IPS DF 6.9 (cell line): ENCODE measurements at regions not wholly inside any gene's neighbourhood (a gene's known extent, or its start where the extent isn't known, plus 50 kb on each side); places are given as distances from the start of the nearest gene placed in this dataset.

Experiments
- DNase-seq: peaks from one replicate; pipeline ENCODE4 v3.0.0-alpha.2; 2013; ENCODE audit warnings: low read depth, low spot score
- H3K27ac ChIP-seq: one replicate; pipeline ENCODE4 v1.5.1; 2013; ENCODE audit warnings: low read length, control low read depth
- H3K27me3 ChIP-seq: 2 replicates; pipeline ENCODE4 v1.6.1; 2013; ENCODE audit warnings: mild to moderate bottlenecking, low read length; ENCODE audit not compliant: control insufficient read depth, insufficient read depth
- H3K36me3 ChIP-seq: 2 replicates; pipeline ENCODE4 v1.6.1; 2013; ENCODE audit warnings: low read length; ENCODE audit not compliant: control insufficient read depth, insufficient read depth
- H3K4me1 ChIP-seq: 2 replicates; pipeline ENCODE4 v1.6.1; 2013; ENCODE audit warnings: low read length; ENCODE audit not compliant: control insufficient read depth, insufficient read depth
- H3K4me3 ChIP-seq: 2 replicates; pipeline ENCODE4 v1.5.1; 2013; ENCODE audit warnings: mild to moderate bottlenecking, low read length
- H3K9me3 ChIP-seq: 2 replicates; pipeline ENCODE4 v1.6.1; 2013; ENCODE audit warnings: low read length, inconsistent platforms; ENCODE audit not compliant: control insufficient read depth, insufficient read depth
- WGBS: extraction: QIAGEN DNeasy Blood & Tissue Kit; methylation state at CpG from one replicate; pipeline ENCODE4 v1.1.7; 2013; ENCODE audit warnings: mixed read lengths, missing lambda C conversion rate; ENCODE audit not compliant: insufficient read length, insufficient coverage; 5-methylcytosine and 5-hydroxymethylcytosine counted together

DNA sequence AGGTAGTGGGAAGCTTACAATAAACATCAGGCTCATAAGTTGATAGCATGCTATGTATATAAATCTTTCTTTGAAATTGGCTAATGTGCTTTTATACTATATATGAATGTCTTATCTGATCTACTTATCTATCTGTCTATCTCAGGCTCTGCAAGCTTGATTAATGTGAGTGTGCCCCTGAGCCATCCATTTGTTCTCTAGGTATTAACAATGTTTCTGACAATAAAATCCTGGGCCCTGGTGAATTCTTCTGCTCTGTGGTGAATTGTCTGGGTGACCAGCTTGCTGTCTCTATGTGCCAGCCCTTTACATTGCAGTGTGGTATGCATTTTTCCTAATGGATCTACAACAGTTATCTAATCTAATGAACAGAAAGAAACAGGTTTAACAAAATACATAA, 295.9 kb downstream of the HRH4 start:
- Histone ChIP-seq H3K36me3 (no peaks in the 10 kb centered on the region), H3K9me3 (no peaks in the 10 kb centered on the region), H3K27ac (no peak overlapping the region), H3K4me1 (no peaks in the 10 kb centered on the region), H3K4me3 (no peak overlapping the region), H3K27me3 (no peaks in the 10 kb centered on the region)
- no peak for DNase-seq

GRCh38 chr18:24757134-24757533, 296.7 kb downstream of the HRH4 start:
- Histone ChIP-seq H3K4me1 (no peaks in the 10 kb centered on the region), H3K4me3 (no peak overlapping the region), H3K27ac (no peak overlapping the region), H3K9me3 (no peaks in the 10 kb centered on the region), H3K27me3 (no peaks in the 10 kb centered on the region), H3K36me3 (no peaks in the 10 kb centered on the region)
- no peak for DNase-seq

GRCh38 chr18:24761765-24762164, 301.3 kb downstream of the HRH4 start:
- DNase-seq = no peak
- no peaks in the 10 kb centered on the region for H3K4me1 ChIP-seq
- no peak overlapping the region for H3K4me3 ChIP-seq
- no peaks in the 10 kb centered on the region for H3K27me3 ChIP-seq
- no peak overlapping the region for H3K27ac ChIP-seq
- H3K9me3 ChIP-seq = no peaks in the 10 kb centered on the region
- no peaks in the 10 kb centered on the region for H3K36me3 ChIP-seq

DNA sequence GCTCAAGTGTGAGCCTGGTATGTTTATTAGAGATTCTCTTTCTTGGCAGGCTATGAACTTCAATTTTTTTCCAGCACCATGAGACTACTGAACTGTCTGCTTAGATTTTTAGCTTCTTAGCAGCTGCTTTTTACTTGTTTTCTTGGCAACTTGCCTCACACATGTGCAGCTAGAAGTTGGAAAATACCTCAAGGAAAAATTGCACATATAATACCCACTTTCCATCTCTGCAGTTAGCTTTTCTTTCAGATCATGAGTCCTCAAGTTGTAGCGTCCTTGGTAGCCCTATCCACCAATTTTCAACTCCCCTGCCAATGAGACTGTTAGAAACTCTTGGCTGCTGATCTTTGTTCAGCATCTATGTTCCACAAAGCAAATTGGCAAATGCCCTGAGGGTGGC, 302.1 kb downstream of the HRH4 start:
- H3K36me3 ChIP-seq = no peaks in the 10 kb centered on the region
- no peaks in the 10 kb centered on the region for H3K4me1 ChIP-seq
- WGBS = no CpG with 5 or more reads among the region's 1 CpG
- no peaks in the 10 kb centered on the region for H3K9me3 ChIP-seq
- H3K4me3 ChIP-seq = no peak overlapping the region
- no peaks in the 10 kb centered on the region for H3K27me3 ChIP-seq
- no peak for DNase-seq
- H3K27ac ChIP-seq = no peak overlapping the region

GRCh38 chr18:24763765-24764513, 303.5 kb downstream of the HRH4 start:
- Histone ChIP-seq H3K36me3 (no peaks in the 10 kb centered on the region), H3K9me3 (no peaks in the 10 kb centered on the region), H3K27ac (no peak overlapping the region), H3K4me3 (no peak overlapping the region), H3K27me3 (no peaks in the 10 kb centered on the region), H3K4me1 (no peaks in the 10 kb centered on the region)
- WGBS = no CpG with 5 or more reads among the region's 6 CpGs
- no peak for DNase-seq

DNA sequence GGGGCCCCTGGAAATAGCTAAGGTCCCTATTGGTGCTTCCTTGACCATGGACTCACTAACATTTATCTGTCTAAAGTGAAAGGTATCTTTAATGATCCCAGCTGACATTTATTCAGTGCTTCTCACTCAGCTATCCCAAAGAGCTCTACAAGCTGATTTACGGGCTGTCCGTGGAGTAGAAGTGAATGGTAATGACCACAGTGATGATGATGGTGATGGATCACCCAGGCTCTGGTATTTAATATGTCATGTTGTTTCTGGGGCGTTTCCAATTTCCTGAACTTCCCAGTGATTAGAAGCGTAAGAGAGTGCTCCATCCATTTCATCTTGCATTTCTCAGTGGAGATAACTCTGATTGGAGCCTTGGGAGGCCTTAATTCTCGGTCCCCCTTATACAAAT, 304.3 kb downstream of the HRH4 start:
- DNase-seq = no peak
- no peaks in the 10 kb centered on the region for H3K36me3 ChIP-seq
- H3K9me3 ChIP-seq = no peaks in the 10 kb centered on the region
- whole genome bisulfite sequencing = no CpG with 5 or more reads among the region's 5 CpGs
- no peak overlapping the region for H3K27ac ChIP-seq
- H3K4me3 ChIP-seq = no peak overlapping the region
- H3K27me3 ChIP-seq = no peaks in the 10 kb centered on the region
- no peaks in the 10 kb centered on the region for H3K4me1 ChIP-seq

- Histone ChIP-seq H3K27ac (no peak overlapping the region), H3K9me3 (no peaks in the 10 kb centered on the region), H3K4me3 (no peak overlapping the region), H3K36me3 (no peaks in the 10 kb centered on the region), H3K4me1 (no peaks in the 10 kb centered on the region), H3K27me3 (no peaks in the 10 kb centered on the region)
- no peak for DNase-seq
- WGBS = no CpG with 5 or more reads among the region's 1 CpG
Measured at GRCh38 chr18:24766376-24766775, 305.9 kb downstream of the HRH4 start.

DNA sequence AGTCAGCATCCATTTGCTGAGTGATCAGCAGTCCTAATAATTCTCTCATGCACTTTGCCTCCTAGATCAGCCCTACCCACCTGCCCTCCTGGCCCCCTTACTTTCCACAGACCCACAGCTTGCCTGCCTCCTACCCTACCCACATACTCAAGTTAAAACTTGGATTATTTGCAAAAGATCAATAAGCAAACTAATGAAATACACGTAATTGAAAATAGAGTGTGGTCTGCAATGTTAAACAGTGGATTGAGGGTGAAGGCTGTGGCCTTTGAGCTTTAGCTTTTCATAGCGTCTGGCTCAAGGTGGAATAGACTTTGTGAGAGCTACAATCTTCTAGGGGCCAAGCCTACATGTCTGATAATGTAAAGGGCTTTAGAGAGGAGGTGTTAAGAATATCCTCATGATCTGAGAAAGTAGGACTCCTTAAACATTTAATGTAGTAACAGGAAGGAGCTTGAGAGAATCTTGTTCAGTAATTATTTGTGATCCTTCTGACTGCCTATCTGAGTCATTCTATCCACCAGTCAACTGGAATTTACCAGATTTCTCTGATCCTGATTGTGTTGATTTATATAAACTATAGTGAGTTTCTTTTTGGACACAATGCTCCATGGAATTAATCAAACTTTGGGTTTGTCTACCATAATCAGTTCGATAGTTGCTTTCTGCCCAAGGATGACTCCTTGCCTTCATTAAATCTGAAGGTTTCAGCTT, 310.0 kb downstream of the HRH4 start:
- Histone ChIP-seq H3K27ac (no peak overlapping the region), H3K4me3 (no peak overlapping the region), H3K27me3 (no peaks in the 10 kb centered on the region), H3K36me3 (no peaks in the 10 kb centered on the region), H3K9me3 (no peaks in the 10 kb centered on the region), H3K4me1 (no peaks in the 10 kb centered on the region)
- WGBS = no CpG with 5 or more reads among the region's 3 CpGs
- DNase-seq = no peak

DNA sequence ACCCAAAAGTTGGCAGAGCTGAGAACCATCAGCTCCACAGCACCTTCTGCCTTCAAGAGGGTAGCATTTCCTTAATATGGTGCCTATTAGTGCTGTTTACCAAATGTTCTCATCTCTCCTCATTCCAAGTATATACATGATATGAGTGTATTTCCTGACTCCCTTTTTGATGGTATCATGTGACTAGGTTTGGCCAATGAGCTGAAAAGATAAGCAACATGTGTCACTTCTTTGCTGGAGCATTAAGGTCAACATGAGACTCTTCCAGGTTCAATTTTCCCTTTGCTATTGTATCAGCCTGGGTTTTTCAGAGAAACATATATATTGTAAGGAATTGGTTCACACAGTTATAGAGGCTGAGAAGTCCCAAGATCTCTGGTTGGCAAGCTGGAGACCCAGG, 310.9 kb downstream of the HRH4 start:
- Histone ChIP-seq H3K27ac (no peak overlapping the region), H3K4me3 (no peak overlapping the region), H3K36me3 (no peaks in the 10 kb centered on the region), H3K4me1 (no peaks in the 10 kb centered on the region), H3K9me3 (no peaks in the 10 kb centered on the region), H3K27me3 (no peaks in the 10 kb centered on the region)
- DNase-seq = no peak

GRCh38 chr18:24773101-24773500, 312.7 kb downstream of the HRH4 start:
- DNase-seq = no peak
- H3K4me3 ChIP-seq = no peak overlapping the region
- H3K9me3 ChIP-seq = no peaks in the 10 kb centered on the region
- no peaks in the 10 kb centered on the region for H3K36me3 ChIP-seq
- H3K27me3 ChIP-seq = no peaks in the 10 kb centered on the region
- whole genome bisulfite sequencing = no CpG with 5 or more reads among the region's 2 CpGs
- H3K4me1 ChIP-seq = no peaks in the 10 kb centered on the region
- H3K27ac ChIP-seq = no peak overlapping the region

GRCh38 chr18:24776019-24776418, 315.6 kb downstream of the HRH4 start:
- H3K36me3 ChIP-seq = no peaks in the 10 kb centered on the region

More at GRCh38 chr18:24776019-24776418, 315.6 kb downstream of the HRH4 start:
- no peaks in the 10 kb centered on the region for H3K9me3 ChIP-seq
- H3K4me1 ChIP-seq = no peaks in the 10 kb centered on the region
- no peak overlapping the region for H3K4me3 ChIP-seq
- no peak overlapping the region for H3K27ac ChIP-seq
- no peaks in the 10 kb centered on the region for H3K27me3 ChIP-seq
- no peak for DNase-seq
